K562 (cell line): ENCODE measurements at regions not wholly inside any gene's neighbourhood (a gene's known extent, or its start where the extent isn't known, plus 50 kb on each side); places are given as distances from the start of the nearest gene placed in this dataset.

Experiments used
- RCOR1 ChIP-seq, 2 experiments: IDR thresholded peaks; 2 replicates each; pipeline ENCODE4 v1.6.1; 2012; ENCODE audit warnings: low read depth in 2 of 2, low read length in 2 of 2, borderline replicate concordance in 1 of 2, improper control_type of control experiment in 1 of 2
- UBTF ChIP-seq, 2 experiments: IDR thresholded peaks; 2 replicates each; pipeline ENCODE4 v1.6.1; 2012; ENCODE audit warnings: improper control_type of control experiment in 2 of 2, low read depth in 2 of 2, low read length in 2 of 2, borderline replicate concordance in 1 of 2
- WHSC1 ChIP-seq: IDR thresholded peaks from one replicate; pipeline ENCODE4 v1.6.1; 2012; ENCODE audit warnings: low read length, control low read depth, inconsistent platforms
- ZBTB33 ChIP-seq: sonication (generic); formaldehyde crosslinking; IDR thresholded peaks from 2 replicates; pipeline ENCODE4 v1.8.1; 2023; ENCODE audit warnings: mild to moderate bottlenecking, missing genetic modification reagents
- ZBTB7A ChIP-seq: IDR thresholded peaks from 2 replicates; pipeline ENCODE4 v1.6.1; 2011; ENCODE audit warnings: low read depth, mild to moderate bottlenecking, low read length, moderate library complexity, borderline replicate concordance; ENCODE audit not compliant: control insufficient read depth
- ZNF121 ChIP-seq: sonication (generic); formaldehyde crosslinking; conservative IDR thresholded peaks from 2 replicates; pipeline ENCODE4 v1.8.0; 2022; ENCODE audit warnings: missing genetic modification reagents
- ZNF592 ChIP-seq: fragments of 450-650 bp; IDR thresholded peaks from 2 replicates; pipeline ENCODE4 v1.6.1; 2017; ENCODE audit warnings: antibody characterized with exemption, mild to moderate bottlenecking

GRCh38 chr16:85378145-85379040 is 234.7 kb upstream of the GSE1 start (continued):
- TF ChIP-seq ZNF592 (peak; percentile 25; the same call in 1 of the 2 replicates), UBTF (IDR thresholded peaks at IDR 0.05; ENCODE audit: borderline replicate concordance in 1 of 2, low read depth in 2 of 2, low read length in 2 of 2) (no peak), RCOR1 (IDR thresholded peaks at IDR 0.05; ENCODE audit: borderline replicate concordance in 1 of 2, low read depth in 2 of 2, low read length in 2 of 2) (peak in 1 of 2 experiments; percentile 40; a peak in 2 of 4 replicates), ZNF121 (CRISPR knock-in tag) (peak; percentile 90), WHSC1 (peak; percentile 16), ZBTB33 (CRISPR knock-in tag) (peak; percentile 99), ZBTB7A (peak; percentile 9; the same call in 1 of the 2 replicates)
